Urothelium cell line (cell line): ENCODE measurements at regions not wholly inside any gene's neighbourhood (a gene's known extent, or its start where the extent isn't known, plus 50 kb on each side); places are given as distances from the start of the nearest gene placed in this dataset.

Source experiments
- DNase-seq: peaks from one replicate; pipeline ENCODE4 v3.0.0; 2011; ENCODE audit warnings: low spot score, mixed read lengths
- FAIRE-seq: peaks from 2 replicates; lab custom pipeline; 2011; peaks lifted over from hg19 to GRCh38; lab: Jason Lieb, UNC

DNA sequence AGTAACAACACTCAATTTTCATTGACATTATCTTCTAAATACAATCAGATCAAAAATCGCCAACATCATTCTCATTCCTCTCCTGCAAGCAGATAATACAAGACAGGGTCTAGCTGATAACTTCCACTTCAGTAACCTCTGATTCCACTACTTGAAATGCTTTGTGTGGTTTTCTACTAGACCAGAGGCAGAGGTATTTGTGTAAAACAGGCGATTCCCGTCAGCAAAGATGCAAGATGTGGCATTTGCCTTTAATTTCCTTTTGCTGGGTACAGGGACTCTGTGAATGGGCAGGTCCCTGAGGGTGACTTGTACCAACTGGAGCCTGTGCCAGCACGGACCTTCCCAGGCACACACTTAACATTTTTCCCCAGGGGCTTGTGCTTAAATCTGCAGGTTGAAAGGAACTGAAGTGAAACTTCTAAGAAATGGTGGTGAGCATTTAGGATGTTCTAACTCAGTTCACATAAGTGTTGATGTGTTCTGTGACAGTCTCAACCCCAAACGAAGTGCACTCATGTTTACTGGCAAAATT, 625.5 kb upstream of the WWC1 start:
- no peak for DNase-seq
- no peak for FAIRE-seq

DNA sequence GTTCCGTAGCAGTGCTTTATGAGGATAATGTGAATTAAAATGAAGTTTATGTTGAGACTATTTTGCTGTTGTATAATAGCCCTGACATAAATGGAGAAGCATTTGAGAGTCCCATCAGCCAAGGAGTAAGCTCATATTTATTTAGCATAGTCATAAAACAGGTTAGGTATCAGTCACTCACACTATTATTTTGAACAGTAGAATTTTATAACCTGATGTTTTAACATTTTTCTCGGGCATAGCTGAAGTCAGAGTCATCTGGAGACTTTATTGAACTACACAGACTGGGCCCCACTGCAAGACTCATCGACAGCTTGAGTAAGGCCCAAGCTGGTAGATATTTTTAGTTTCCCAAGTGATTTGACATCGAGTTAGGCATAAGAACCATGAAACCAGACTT, 620.3 kb upstream of the WWC1 start:
- no peak for FAIRE-seq

DNA sequence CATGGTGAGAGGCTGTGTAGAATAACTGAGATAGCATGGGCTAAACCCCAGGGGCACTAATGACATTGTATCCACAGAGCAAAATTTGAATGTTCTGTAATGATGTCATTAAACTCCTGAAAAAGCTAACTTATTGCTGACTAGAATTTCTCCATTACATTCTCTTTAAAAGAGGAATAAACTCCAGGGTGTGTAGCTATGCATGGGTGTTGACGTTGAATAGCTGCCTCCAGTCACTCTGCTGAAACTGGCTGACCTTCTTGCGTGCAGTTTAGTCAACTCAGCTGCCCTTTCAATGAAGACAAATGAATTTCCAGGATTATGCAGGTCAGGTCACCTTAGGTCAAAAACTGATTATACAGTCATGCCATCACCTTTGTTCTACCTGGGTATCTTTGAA, 617.5 kb upstream of the WWC1 start:
- FAIRE-seq (no peak), DNase-seq (no peak)

More for the DNA sequence above, 620.3 kb upstream of the WWC1 start:
- no peak for DNase-seq

DNA sequence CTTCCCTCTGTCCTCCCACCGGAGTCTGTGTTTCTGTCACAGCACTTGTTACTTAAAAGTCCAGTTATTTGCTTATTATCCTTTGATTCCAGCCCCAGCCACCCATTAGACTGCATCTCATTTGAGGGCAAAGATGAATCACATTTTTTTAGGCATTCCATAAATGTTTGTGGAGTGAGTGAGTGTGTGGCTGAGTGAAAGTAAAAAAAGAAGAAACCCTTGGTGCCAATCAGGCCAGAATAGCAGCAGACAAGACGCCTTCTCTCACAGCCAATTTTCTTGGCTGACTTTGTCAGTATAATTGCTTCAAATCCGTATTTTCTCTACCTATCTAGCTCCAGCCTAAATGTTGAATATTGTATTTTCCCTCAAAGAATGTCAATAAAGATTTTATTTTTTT, 613.0 kb upstream of the WWC1 start:
- no peak for DNase-seq
- FAIRE-seq = no peak

DNA sequence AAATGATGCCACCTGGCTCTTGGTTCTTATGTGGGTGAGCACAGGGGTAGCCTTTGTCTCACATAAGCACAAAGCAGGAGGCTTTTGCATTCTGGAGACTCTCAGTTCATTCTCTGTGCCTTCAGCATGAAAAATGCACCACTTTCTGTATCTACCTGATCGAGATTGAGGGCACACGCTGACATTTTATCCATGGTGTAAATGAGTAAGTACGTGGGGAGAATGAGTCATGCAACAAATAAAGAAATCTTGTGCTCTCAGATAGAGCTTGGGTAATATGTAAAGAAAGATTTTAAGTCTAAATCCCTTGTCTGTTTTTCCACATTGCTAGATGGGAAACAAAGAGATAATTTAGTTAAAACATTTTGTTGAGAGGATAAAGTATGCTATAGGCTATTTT, 607.2 kb upstream of the WWC1 start:
- DNase-seq (no peak), FAIRE-seq (no peak)

DNA sequence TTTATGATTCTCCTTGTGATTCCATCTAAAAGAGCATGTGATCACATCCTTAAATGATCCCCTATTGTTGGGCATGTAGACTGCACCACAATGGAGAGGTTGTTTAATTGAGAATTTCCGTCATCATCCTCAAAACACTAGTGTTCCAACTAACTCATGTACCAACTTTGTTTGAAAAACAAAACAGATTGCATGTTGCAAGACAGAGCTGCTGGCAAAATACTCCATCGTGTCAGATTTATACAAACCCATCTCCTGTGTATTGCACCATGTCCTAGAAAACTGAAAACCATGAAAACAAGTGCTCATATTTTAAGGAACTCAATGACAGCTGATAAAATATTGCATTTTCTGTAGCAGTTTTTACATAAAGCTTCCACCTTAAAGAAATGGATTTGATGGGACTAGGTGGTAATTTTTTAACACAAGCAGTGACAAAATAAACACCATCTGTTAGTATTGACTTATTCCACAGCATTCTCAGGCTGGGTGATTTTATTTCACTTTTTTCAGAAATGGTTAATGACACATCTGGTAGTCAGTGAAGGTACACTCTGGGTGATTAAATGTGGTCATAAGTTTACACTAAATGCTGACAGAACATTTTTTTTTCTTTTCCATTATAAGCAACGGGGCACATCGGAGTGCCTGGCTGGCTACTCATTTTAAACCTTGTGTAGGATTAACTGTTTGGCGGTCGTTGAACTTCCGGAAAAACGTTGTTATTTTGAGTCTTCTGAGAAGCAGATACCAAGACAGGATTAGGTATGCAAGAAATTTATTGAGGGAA, 602.9 kb upstream of the WWC1 start:
- FAIRE-seq = peak; percentile 23
- DNase-seq = no peak

DNA sequence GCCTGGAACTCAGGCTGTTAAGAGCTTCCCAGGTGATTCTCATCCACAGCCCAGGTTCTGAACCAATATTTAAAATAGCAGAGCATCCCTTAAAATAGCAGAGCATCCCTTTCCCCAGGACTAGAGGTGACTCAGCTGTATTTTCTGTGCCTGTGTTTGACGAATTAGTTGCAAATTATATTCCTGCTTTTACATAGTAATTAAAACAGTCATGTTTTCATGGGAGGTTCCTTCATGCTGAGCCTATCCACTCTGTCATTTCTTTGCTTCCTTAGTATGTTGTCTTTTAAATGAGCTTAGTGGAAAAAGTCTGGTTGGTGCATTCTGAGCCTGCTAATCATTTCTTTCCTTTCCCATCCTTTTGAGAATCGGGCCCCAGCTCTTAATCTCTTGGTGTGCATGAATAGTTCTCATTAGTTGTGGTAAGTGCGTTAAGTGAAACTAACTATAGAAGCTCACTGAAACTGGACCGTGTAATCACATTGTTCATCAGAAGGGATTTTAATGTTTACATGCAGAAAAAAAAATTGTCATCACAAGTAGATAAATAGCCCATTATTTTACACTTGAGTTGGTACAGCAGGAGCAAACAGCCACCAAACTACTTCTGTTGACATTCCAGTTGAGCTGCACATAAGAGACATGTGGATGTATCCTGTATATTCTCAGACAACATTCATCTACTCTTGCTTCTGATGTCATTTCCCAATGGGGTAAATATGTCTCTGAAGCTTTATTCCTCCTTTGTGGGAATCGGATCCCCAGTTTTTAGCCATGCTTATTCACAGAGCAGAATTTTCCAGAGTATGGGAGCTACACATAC, 596.9 kb upstream of the WWC1 start:
- DNase-seq (no peak), FAIRE-seq (no peak)

DNA sequence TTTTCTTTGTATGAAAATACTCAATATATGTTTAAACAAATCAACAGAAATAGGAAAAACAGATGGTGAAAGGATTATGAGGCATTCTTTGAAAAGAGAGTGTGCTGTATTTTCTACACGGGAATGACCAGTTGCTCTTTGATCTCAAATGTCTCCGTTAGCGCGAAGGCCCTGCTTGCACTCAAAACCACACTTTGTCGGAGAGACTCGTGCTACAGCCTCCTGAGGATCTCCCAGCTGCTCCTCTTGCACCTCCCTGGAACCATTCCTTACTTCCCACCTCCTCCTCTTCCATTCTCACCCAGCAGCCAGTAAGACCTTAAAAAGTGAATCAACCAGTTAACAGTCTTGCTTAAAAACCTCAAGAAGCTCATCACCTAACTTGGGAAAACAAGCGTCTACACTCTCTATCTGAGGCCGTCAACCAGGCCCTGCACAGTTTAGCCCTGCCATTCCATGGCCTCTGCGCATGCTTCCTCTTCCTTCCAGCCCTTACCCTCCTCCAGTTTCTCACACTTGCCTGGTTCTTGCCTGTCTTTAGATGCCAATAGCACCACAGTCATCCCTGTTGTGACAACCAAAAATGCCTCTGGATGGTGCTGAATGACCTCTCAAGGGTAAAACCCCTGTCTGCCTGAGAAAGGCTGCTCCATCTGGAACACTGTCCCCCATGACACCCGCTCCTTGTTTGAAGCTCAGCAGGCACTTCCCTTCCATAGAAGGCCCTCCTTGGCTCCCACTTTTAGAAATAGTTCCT, 594.7 kb upstream of the WWC1 start:
- DNase-seq (no peak), FAIRE-seq (no peak)

DNA sequence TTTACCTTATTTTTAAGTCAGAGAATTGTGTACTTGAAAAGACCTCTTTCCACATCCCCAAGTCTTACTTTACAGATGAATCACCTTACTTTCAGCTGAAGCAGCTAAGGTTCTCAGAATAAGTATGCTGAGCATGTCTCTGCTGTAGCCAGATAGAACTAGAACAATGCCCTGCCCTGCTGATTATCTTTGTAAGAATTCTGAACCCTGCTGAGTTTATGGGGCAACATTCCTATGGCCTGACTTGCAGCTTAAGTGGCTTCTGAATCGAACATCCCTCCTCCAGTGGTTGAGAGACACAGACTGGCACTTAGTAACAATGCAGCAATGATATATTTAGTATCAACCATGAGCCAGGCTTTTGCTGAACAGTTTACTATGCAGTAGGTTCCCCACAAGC, 592.0 kb upstream of the WWC1 start:
- peak; percentile 85 for DNase-seq
- FAIRE-seq = peak; percentile 95

DNA sequence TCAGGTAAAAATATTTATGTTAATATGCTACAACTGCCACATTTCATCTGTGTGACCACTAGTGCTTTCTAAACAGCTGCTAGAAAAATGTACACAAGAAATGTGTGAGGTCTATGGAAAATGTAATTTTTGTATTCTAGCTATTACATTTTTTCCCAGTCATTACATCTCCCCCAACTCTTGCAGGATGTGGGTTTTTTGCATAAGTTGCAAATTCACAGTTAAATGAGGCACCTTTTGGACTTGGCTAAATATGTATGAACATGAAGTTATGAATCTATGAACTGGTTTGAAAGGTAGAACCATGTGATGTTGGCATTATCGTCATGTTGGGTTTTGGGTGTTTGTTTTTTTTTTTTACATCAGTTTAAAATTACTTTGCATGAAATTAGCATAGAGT, 590.4 kb upstream of the WWC1 start:
- FAIRE-seq = no peak

DNA sequence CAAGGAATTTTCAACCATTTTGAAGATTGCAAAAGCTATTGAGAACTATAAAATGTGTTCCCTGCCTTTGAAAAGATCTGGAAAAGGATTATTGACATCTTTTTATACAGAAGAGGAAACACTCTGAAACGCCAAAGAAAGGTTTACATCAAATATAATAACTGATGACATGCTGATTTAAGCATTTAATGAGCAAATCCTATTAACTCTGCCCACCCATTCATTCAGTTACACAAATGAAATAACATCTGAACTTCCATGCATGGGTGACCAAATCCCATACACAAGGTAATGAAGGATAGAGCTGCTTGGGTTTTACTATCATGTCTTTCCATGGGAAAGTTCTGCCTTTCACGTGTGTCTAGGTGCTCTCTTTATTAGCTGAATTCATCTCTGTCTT, 589.4 kb upstream of the WWC1 start:
- no peak for FAIRE-seq

More for the DNA sequence above, 590.4 kb upstream of the WWC1 start:
- DNase-seq = no peak

DNA sequence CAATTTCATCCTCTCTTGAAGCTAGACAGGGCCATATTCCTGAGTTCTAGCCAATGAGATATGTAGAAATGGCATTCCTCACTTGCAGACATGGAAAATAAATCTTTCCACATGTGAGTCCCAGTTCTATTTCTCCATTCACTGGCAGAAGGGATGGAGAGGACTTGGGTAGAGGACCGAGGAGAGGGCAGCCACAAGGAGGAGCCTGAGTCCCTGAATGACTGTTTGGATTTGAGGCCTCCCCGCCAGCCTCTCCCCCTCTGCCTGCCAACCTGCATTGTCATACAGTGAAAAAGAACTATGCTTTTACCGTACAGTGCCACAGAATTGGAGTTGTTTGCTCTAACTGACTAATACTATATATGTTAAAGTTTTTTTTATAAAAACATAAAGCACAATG, 583.0 kb upstream of the WWC1 start:
- no peak for FAIRE-seq
- DNase-seq = no peak

More for the DNA sequence above, 589.4 kb upstream of the WWC1 start:
- DNase-seq = no peak

DNA sequence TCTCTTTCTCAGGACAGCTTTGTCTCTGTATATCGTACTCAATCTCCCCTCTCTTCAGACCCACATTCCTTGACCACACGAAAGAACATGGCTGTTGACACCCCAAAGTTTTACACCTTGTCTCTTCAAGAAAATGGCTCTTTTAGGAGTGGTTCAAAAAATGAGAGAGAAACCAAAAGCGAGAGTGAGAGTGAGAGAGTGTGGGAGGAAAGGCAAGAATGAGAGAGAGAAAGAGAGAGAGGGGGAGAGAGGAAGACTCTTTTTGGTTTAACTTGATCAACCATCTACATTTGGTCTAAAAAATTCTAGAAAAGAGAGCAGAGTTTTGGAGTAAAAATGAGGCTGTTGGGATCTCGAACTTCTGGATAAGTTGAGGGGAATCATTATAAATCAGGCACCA, 581.8 kb upstream of the WWC1 start:
- no peak for FAIRE-seq

DNA sequence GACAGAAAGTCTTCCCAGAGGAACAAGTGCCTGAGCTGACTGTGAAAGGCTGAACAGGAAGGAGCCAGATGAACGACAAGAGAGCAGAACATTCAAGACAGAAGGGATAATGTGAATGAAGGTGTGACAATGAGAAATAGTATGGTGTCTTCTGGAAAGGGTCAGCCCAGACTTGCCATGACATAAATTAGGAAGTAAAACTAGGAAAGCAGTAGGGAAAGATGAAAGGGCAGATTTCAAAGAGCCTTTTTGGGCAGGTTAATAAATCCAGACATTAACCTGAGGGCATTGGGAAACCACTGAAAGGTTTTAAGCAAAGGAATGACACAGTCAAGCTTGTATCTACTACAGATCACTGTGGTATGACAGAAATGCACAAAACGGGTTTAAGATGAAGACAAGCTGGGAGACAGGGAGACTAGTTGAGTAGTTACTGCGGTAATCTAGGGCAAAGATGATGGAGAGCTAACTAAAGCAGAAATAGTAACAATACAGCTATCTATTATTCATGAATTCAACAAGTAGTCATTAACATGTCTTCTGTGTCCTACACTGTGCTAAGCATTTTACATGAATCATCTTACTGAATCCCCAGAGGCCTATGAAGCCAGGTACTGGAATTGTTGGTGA, 580.9 kb upstream of the WWC1 start:
- FAIRE-seq (no peak), DNase-seq (no peak)

More for the DNA sequence above, 581.8 kb upstream of the WWC1 start:
- no peak for DNase-seq

DNA sequence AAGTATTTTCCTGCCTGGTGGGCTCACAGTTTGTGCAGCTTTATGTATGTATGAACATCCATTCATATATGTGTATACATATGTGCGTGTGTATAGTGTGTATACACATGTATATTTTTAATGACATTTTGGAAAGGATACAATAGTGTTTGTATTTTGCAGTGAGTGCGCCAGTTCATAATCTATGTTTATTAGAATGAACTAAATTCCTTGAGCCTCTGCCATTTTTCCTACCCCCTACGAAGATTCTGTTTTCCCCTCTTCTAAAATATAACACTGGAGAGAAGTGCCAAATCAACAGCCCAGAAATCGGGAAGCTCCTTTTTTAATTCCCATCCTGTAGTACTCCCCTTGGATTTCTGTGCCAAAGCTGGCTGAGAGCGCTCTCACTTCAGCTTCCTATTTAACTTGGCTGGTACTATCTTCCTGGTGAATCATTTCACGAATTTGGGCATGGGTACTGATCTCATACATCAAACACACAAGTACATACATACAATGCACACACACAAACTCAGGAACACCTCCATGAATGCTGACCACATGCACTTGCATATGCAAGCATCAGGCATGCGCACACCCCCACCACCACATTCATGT, 578.4 kb upstream of the WWC1 start:
- DNase-seq = no peak
- FAIRE-seq = peak; percentile 65

DNA sequence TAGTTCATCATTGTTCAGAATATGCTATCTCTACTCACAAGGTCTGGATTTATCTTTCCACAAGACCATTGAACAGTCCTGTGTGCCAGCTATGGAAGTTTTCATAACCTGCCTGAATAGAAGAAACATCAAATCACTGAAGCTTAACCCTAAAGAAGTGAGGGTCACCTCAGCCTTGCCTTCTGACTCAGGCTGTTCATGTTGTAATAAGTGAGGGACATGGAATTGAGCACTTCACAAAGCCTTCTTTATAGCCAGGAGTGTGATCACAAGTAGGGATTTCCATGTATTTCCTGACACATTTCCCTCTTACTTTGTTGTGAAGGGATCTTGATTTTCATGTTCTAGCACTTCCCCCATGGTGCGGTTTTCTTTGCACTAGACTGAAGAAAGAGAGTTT, 577.5 kb upstream of the WWC1 start:
- FAIRE-seq = no peak
- DNase-seq = no peak

DNA sequence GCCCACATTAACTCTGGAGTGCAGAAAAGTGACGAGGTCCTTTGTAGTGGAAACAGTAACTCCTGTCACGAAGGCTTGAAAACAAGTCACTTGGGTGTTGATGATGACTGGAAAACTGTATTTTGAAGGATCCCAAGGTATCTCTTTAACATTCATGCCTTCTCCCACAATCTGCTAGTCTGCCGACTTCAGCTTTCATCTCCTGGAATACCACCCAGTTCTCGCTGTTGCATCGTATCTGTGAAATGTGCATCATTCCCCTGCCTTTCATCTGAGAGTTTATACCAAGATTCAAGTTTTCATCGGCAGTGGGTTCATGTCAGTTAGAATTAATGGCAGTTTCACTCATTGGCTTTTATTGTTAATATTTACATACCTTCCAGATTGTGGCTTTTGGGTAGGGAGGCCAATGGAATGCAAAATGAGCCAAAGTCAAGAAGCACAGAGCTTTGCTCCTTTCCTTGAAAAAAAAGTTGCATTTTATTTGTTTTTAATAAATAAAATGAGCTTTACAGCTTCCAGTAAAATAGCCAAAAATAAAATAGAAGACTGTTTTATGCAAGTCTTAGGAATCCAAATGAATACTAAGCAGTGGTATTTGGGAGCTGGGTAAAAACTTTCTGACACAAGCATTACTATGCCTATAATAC, 575.2 kb upstream of the WWC1 start:
- FAIRE-seq (no peak), DNase-seq (no peak)

DNA sequence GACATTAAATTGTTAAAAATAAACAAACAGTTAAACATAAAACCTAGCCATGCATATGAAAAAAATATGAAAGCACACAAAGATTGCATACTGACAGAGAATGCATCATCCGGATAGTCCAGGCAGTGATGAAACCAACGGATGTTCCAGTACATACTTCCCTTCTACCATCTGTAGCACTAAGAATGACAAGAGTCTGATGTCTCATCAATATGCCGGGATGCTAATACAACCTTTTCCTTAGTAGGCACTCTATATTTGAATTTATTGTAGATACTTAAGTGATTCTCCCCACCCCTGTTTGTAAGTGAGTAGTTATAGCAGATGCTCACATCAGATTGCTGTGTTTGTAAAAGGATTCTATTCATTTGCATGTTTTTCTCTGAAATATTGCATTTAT, 571.2 kb upstream of the WWC1 start:
- no peak for FAIRE-seq
- no peak for DNase-seq

DNA sequence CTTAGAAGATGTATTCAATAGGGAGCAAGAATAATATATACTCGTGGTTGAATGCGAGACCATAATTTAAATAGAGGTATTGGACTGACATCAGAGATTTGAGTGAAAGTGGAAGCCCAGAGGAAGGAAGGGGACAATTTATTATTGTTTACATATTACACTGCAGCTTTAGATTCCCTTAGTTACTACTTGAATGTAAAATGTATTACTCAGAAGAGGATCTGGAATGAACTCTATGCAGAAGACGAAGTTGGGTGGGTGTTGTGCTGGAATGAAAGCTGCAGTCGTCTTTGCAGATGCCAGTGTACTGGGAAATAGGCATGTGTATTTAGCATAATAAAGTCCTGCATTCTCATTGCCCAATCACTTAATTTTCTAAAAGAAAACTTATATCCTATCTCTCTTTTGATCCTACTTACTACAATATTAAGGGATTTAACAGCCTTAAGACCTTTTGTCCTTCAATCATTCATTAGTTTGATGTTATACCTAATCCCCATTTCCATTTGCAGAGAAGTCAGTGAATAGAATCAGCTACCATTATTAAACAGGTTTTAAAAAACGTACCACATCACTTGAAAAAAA, 570.7 kb upstream of the WWC1 start:
- FAIRE-seq (no peak), DNase-seq (no peak)
